K562 (cell line): ENCODE measurements at regions not wholly inside any gene's neighbourhood (a gene's known extent, or its start where the extent isn't known, plus 50 kb on each side); places are given as distances from the start of the nearest gene placed in this dataset.

ENCODE experiments used
- ATF2 ChIP-seq: sonication (generic); formaldehyde crosslinking; IDR thresholded peaks from 2 replicates; pipeline ENCODE4 v1.8.1; 2022; ENCODE audit warnings: missing genetic modification reagents
- EZH2 ChIP-seq: IDR thresholded peaks from 2 replicates; pipeline ENCODE4 v1.6.1; 2012; ENCODE audit warnings: low read depth, mild to moderate bottlenecking, inconsistent platforms, low read length, borderline replicate concordance
- FOXA1 ChIP-seq: fragments of 450-650 bp; IDR thresholded peaks from 2 replicates; pipeline ENCODE4 v1.6.1; 2016; ENCODE audit warnings: mild to moderate bottlenecking, borderline replicate concordance
- NFXL1 ChIP-seq: fragments of 450-650 bp; formaldehyde crosslinking; IDR thresholded peaks from 2 replicates; pipeline ENCODE4 v1.4.0; 2021; ENCODE audit warnings: mild to moderate bottlenecking
- SAFB2 ChIP-seq: fragments of 200-400 bp; formaldehyde crosslinking; IDR thresholded peaks from 2 replicates; pipeline ENCODE4 v1.6.1; 2018; ENCODE audit warnings: borderline replicate concordance, low read length, low read depth, moderate library complexity; ENCODE audit not compliant: severe bottlenecking
- TEAD1 ChIP-seq, 2 experiments: fragments of 450-650 bp in 1 of 2; sonication (generic) in 1 of 2; formaldehyde crosslinking; IDR thresholded peaks; 2 replicates each; pipeline versions ENCODE4 v1.4.0 to v1.8.0; 2020 to 2022; ENCODE audit warnings: mild to moderate bottlenecking in 2 of 2, missing genetic modification reagents in 1 of 2
- ZBTB9 ChIP-seq: fragments of 450-650 bp; formaldehyde crosslinking; IDR thresholded peaks from 2 replicates; pipeline ENCODE4 v1.4.0; 2020; ENCODE audit warnings: mild to moderate bottlenecking, moderate library complexity
- ZFX ChIP-seq: sonication (generic); formaldehyde crosslinking; IDR thresholded peaks from 2 replicates; pipeline ENCODE4 v1.8.0; 2022; ENCODE audit warnings: mild to moderate bottlenecking, missing genetic modification reagents, moderate library complexity
- ZNF23 ChIP-seq: fragments of 250-450 bp; sonication (Bioruptor Pico); IDR thresholded peaks from 2 replicates; pipeline ENCODE4 v1.4.0; 2020; ENCODE audit warnings: mild to moderate bottlenecking
- TF ChIP-seq, protein P1 (sequence below), 3 experiments: IDR thresholded peaks in 2 of 3; conservative IDR thresholded peaks in 1 of 3; 2 replicates each; pipeline ENCODE4 v1.5.1; 2011 to 2012; ENCODE audit warnings: low read length in 3 of 3, mild to moderate bottlenecking in 3 of 3, control low read depth in 2 of 3, improper control_type of control experiment in 1 of 3, inconsistent platforms in 1 of 3, low read depth in 1 of 3, mixed read lengths in 1 of 3, moderate library complexity in 1 of 3; ENCODE audit not compliant: insufficient read depth in 2 of 3

GRCh38 chr20:62588458-62589149 lies 53.7 kb upstream of the SLCO4A1 start:
- no peak for TF ChIP-seq ATF2 (CRISPR knock-in tag)
- TF ChIP-seq NFXL1 (CRISPR knock-in tag): no peak
- TF ChIP-seq, protein P1, sequence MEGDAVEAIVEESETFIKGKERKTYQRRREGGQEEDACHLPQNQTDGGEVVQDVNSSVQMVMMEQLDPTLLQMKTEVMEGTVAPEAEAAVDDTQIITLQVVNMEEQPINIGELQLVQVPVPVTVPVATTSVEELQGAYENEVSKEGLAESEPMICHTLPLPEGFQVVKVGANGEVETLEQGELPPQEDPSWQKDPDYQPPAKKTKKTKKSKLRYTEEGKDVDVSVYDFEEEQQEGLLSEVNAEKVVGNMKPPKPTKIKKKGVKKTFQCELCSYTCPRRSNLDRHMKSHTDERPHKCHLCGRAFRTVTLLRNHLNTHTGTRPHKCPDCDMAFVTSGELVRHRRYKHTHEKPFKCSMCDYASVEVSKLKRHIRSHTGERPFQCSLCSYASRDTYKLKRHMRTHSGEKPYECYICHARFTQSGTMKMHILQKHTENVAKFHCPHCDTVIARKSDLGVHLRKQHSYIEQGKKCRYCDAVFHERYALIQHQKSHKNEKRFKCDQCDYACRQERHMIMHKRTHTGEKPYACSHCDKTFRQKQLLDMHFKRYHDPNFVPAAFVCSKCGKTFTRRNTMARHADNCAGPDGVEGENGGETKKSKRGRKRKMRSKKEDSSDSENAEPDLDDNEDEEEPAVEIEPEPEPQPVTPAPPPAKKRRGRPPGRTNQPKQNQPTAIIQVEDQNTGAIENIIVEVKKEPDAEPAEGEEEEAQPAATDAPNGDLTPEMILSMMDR (IDR thresholded peaks at IDR 0.05 in 2 of 3, conservative IDR thresholded peaks at IDR 0.05 in 1 of 3; ENCODE audit: insufficient read depth in 2 of 3, low read depth in 1 of 3, low read length in 3 of 3): no peak
- TF ChIP-seq TEAD1 (CRISPR knock-in tag; IDR thresholded peaks at IDR 0.05): no peak
- TF ChIP-seq ZBTB9 (CRISPR knock-in tag): no peak
- no peak for TF ChIP-seq SAFB2
- TF ChIP-seq ZNF23 (CRISPR knock-in tag): no peak
- TF ChIP-seq EZH2: no peak
- TF ChIP-seq FOXA1: no peak
- no peak for TF ChIP-seq ZFX (CRISPR knock-in tag)
